IPS DF 4.7 (cell line): ENCODE measurements at regions not wholly inside any gene's neighbourhood (a gene's known extent, or its start where the extent isn't known, plus 50 kb on each side); places are given as distances from the start of the nearest gene placed in this dataset.
"Not testable (repeated sequence)": the region's sequence is repeated elsewhere in the genome, so short reads cannot be mapped to it uniquely, and the experiment has no call there.

Source experiments
- DNase-seq: peaks from one replicate; pipeline ENCODE4 v3.0.0-alpha.2; 2013; ENCODE audit warnings: low spot score; ENCODE audit errors: extremely low read depth

DNA sequence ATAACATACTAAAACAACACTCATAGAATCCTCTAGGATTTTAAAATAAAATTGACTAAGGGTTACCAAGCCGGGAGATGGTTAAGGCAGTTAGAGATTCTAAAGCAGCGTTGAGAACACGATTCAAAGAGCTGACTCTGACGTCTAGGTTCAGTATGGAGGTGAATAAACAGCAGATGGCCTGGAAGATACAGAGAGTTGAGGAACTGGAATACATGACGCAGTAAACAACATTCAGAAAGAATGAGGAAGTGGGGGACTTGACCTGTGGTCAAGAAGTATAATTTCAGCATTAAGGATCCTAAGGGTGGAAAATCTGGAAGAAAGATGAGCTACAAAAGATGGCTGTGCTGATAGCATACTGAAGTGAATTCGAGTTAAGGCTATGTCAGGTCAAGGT is 172.5 kb upstream of the NBPF9 start:
- not testable (repeated sequence) for DNase-seq

DNA sequence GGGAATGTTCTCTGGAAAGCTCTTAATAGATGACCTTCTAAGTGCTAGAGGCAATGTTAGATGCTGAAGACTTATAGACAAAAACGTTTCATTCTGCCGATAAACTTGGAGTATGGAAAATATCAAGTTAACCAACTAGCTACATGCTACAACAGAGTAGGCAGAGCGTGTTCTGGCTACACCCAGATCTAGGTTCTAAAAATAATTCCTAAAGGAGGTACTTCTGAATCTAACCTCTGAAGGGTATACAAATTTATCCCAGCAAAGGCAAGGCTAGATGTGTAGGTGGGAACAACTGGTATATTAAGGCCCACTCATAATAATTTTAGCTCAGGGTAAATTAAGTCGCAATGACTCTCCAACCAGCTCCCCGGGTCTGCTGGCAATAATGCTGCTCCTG is 173.1 kb upstream of the NBPF9 start:
- DNase-seq = not testable (repeated sequence)

DNA sequence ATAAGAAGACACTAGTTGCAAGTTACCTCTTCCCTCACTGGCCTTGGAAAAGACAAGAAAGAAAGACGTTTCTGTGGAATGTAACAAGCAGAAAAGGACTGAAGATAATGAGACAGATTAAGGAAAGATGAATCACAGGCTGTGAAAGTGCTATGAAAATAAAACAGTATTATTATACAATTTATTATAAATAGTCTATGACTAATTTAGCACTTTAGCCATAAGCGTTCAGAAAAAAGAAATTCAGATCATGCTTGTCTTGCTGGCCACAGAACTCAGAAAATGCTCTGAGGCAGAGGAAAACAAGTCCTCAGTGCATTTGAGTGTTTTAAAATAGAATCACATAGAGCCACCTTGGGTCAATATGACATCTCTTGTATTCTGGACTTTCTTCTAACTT is 174.8 kb upstream of the NBPF9 start:
- DNase-seq = not testable (repeated sequence)

DNA sequence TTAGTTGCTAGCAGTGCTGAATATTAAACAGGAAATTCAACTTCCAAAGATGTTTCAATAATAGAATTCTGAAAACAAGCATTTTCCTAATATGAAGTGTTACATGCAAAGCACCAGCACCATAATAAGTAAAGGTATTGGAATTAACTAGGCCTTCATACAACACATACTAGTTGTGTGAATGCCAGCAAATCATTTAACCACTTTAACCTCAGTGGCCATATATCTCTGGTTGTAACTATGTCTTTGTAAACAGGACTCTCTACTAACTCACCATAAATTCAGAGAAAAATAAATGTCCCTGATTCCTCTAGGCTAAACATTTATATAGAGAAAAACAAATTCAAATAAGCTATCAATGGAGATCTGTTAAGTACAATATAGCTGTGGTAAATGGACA is 175.7 kb upstream of the NBPF9 start:
- DNase-seq = not testable (repeated sequence)

DNA sequence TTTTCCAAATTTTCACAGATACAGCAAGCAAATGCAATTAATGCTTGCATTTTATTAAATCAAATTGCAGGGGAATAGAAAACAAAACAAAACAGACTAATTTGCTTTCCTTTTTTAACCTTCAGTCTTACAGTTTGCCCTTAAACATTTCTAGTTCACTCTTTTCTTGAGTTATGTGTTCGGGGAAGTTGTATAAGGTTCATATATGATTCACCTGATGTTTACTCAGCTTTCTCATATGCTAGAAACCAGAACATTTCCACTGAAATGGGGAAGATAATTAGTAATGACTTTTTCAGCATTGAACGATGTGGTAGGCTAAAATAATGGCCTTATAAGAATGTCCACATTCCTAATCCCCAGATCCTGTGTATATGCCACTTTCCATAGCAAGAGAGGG is 176.2 kb upstream of the NBPF9 start:
- not testable (repeated sequence) for DNase-seq

DNA sequence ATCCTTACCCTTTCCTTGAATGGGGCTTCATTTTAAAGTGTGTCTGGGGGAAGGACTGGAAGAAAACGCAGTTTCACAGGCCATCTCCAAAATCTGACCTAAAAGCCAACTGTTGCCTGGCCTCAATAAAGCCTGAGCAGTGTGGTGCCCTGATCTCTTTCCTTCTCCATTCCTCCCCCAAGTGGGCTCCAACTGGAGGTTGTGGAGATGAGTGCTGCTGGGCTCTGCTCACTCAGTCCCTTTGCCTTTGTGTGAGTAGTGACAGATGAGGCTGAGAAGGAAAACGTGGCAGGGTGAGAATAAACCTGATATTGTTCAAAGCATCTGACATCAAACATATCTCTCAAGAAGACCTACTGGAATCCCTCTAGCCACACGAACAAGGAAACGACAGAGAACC is 181.4 kb upstream of the NBPF9 start:
- DNase-seq = not testable (repeated sequence)

DNA sequence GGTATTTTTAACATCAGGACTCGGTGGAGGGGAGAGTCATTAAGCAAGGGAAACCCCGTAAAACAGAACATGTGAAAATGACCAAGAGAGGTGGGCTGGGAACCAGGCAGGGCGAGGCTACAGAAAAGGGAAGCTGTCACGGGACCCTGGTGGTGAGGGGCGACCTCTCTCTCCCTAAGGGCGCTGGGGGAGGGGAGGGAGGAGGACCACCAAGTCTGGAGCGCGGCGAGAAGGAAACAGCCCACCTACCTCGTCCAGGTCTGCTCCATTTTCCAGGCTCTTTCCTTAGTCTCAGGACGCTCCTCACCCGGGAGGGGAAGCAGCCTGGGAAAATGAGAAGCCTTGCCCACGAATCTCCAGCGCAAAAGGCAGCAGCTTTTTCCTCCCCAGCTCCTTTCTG is 181.9 kb upstream of the NBPF9 start:
- not testable (repeated sequence) for DNase-seq

DNA sequence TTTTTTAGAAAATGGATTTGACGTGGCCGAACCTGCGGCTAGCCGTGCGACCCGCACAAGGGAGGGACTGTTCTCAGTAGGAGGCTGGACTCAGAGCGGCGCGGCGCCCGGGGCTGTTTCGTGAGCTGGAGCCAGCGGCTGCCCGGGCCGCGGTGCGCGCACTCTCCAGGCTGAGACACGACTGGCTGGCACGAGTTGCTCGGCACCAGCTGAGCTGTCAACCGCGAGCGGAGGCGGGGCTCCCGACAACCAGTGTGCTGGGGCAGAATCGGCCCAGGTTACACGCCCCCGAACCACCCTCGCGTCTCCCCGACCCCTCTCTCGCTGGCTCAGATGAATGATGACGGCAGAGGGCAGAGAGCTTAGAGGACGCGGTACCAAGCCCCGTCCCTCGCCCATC is 182.3 kb upstream of the NBPF9 start:
- not testable (repeated sequence) for DNase-seq

DNA sequence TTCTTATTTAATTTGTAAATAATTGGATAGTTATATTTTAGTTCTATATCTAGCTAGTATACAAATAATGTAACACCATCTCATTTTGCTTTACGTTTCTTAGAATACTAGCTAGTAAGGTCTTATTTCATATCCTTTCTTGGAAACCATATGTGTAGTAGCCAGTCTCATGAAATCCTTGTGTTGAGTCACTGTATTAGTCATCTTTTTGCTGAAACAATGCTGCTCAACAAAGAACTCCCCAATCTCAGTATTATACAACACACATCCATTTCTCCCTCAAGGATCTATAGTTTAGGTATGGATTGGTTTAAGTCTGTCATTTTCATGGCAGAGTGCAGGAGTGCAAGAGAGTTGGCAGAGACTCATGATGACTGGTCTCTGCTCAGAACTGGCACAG is 185.2 kb upstream of the NBPF9 start:
- DNase-seq = not testable (repeated sequence)

DNA sequence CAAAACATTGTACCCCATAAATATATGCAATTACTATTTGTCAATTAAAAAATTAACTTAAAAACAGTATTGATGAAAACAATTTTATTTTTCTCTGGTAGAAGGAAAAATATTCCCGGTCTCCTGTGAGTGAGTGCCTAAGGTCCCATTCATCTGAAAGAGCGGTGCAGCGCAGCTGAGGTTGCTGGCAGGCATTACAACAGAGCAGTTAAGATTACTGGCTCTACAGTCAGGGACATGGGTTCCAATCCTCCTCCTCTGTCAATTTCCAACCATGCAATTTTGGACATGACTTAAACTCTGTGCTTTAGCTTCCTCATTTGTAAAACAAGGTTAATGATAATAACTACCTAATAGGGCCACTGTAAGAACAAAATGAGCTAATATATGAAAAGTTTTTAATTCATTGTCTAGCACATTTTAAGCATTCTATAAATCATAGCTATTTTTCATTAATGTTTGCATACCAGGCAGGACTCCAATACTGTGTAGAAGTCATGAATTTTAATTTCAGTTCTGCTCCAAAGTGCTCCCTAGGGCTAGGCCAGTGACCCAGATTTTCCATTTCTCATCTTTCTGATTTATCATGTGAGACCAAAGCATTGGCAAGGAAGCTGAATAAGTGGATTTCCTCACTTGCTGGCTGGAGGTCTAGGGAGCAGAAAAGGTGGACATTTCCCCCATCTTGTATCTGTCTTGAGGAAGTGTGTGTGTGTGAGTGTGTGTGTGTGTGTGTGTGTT is 174.2 kb upstream of the NBPF19 start:
- DNase-seq = not testable (repeated sequence)

DNA sequence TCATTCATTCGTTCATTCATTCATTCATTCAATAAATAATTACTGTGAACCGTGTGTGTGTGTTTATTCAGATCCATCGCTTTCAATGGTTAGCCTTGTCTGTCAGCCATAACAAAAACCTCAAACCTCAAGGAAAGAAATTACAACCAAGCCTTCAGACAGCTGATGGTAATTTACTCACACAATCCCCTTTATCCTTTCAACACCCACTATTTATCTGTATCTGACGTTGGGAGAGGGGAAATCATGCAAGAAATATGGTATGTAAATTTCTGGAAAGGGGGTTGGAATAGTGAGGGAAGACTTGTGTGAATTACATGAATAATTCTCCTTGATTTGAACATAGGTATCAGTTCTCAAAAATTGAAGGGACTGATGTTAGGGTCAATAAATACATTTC is 173.6 kb upstream of the NBPF19 start:
- not testable (repeated sequence) for DNase-seq

DNA sequence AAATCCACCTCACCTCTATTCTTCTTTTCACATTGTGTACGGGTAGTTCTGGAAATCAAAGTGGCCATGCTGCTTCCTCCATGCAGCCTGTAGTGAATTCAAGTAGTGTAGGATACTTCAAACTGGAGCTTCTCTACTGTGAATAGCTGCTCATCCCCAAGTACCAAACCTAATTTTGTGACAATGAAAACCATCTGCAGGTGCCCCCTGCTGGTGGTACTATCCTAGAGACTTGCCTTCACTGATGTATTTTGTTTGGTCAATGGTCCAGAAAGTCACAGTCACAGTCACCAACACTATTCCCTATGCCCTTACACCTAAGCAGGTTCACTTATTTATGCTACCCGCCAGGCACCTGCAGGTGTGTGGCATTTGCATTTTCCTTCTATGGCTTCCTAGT is 170.0 kb upstream of the NBPF19 start:
- DNase-seq = not testable (repeated sequence)

DNA sequence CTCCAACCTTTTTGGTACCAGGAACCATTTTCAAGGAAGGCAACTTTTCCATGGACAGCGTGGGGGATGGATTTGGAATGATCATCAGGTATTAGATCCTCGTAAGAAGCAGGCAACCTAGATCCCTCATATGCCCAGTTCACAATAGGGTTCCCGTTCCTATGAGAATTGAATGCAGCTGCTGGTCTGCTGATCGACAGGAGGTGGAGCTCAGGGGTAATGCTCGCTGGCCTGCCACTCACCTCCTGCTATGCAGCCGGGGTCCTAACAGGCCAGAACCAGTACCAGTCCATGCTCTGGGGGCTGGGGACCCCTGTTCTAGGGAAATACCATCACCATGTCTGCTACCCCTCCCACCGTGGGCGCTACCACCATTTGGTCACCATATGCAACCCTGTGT is 167.2 kb upstream of the NBPF19 start:
- not testable (repeated sequence) for DNase-seq

DNA sequence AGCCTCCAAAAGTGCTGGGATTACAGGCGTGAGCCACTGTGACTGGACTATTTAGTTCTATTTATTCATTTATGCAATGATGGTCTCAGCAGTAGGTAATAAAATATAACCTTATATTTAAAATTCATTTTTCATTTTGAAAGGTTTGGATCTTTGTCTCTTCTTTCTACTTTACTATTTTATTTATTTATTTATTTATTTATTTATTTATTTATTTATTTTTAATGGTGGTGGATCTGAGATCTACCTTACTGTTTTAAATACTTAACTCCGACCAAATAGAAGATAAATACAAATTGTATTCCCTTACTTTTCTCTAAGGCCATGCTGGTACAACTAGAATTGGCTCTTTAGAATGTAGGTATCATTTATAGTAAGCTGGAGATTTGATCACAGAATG is 159.9 kb upstream of the NBPF19 start:
- DNase-seq = not testable (repeated sequence)

DNA sequence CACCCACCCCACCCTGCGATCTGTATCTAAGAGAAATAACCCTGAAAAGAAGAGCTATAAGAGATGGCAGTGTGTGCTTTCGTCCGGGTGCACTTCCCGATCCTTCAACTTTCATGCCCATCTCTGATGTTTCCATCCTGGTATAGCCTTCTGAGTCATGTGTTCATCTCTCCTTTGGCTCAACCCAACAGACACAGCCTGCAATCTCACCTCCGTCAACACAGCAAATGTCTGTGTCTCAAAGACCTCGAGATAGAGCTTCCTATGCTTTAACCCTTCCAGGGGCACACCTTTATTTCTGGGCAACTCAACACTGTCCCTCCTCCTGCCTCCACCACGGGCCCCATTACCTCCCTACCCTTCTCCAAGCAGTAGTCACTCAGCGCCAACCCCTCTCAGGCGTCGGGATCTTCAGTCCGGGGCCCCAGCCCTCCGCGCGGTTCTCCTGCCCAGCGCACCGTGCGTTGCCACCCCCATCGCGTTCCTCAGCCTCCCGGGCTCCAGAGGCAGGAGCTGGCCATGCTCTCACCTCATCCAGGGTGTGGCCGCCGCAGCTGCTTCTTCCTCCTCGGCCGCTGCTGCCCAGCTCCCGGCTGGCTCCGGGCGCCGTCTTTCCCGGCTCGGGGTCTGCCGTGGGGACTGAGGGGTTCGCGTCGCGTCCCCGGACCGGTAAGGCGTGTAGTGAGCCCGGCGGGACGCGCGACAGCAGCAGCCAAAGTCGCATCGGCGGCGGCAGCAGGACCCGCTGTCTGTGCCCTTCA is 153.7 kb upstream of the NBPF19 start:
- DNase-seq = not testable (repeated sequence)

DNA sequence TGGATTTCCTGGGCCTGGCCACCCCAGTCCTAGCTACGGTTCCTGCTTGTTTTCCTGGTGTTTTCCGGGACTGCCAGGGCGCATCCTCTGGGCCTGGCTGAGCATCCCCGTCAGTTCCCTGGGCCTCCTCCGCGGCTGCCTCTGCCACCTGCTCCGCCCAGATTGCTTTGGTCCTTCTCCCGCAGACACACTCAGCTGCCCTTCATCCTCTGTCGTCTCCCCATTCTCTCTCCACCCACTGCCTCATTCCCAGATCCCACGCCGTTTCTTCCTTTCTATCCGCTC is 153.2 kb upstream of the NBPF19 start:
- DNase-seq = not testable (repeated sequence)

DNA sequence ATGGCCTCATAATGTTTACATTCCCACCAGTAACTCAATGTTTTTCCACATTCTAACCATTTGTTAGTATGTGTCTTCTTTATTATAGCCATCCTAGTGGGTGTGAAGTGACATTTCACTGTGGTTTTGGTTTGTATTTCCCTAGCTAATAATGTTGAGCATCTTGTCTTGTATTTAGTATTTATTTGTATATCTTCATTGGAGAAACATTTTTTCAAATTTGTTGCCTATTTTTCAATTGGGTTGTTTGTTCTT is 144.8 kb upstream of the NBPF19 start:
- not testable (repeated sequence) for DNase-seq

DNA sequence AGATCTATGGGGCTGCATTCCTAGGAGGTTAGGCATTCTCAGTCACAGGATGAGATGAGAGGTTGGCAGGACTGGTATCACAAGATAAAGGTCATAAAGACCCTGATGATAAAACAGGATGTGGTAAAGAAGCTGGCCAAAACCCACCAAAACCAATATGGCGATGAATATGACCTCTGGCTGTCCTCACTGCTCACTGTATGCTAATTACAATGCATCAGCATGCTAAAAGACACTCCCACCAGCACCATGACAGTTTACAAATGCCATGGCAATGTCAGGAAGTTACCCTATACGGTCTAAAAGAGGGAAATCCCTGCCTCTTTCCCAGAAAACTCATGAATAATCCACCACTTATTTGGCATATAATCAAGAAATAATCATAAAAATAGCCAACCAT is 138.8 kb upstream of the NBPF19 start:
- not testable (repeated sequence) for DNase-seq

DNA sequence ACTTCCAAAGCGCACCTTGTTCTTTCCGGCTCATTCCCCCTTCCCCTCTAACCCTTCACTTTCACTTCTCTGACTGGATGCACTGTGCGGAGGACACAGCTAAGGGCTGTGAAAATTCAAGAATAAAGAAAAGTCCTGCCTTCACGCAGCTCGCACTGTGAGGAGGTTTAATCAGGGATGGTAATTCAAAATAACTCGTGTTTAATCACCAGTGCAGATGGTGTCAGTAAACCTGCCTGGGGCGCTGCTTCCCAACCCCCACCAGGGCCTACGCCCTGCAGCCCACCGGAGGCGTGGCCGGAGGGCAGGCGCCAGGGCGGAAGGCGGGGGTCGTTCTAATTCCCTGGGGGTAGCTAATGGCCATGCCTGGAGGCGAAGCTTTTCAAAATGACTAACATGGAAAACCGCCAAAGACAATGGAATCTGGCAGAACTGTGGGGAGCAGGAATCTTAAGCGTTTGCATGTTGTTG is 136.6 kb upstream of the NBPF19 start:
- not testable (repeated sequence) for DNase-seq

DNA sequence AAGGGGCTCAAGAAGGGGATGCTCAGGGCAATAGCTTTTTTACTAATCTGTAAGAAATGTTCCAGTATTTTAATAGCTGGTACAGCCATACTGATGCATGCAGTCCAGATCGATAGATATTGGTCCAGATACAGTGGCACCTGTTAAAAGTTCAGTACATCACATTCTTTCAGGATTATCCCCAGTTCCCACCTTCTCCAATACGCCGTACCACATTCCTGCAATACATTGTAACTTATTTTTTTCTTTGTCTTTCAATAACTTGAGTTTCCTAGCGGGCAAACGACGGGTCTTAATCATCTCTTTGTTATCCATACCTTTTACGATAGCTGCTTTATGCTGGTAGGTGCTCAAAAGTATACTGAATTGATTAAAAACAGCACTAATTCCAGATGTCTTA is 136.1 kb upstream of the NBPF19 start:
- not testable (repeated sequence) for DNase-seq

DNA sequence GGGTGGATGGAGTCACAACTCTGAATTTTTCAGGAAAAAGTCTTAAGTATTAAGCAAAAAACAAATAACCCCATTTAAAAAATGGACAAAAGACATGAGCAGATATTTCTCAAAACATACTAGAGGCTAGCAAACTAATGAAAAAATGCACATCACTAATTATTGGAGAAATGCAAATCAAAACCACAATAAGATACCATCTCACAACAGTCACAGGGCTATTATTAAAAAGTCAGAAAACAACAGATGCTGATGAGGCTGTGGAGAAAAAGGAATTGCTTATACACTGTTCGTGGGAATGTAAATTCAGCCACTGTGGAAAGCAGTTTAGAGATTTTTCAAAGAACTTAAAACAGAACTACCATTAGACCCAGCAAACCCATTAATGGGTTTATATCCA is 125.4 kb upstream of the NBPF19 start:
- DNase-seq = not testable (repeated sequence)

DNA sequence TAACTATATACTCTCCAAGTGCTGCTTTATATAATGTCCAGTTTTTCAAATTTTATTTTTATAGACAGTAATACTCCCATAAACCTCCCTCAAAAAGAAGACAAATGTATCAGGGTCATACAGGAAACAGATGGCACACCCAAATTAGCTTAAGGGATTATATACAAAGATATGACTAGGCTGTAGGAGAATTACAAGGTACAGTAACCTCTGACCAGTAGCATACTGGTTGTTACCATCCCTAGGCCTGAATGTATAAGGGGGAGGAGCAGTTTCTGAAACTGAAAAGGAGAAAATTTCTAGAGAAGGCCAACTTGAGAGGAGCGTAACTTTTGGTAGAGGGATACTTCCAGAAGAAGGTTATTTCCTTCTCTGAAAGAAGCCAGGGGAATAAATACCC is 122.6 kb upstream of the NBPF19 start:
- not testable (repeated sequence) for DNase-seq

DNA sequence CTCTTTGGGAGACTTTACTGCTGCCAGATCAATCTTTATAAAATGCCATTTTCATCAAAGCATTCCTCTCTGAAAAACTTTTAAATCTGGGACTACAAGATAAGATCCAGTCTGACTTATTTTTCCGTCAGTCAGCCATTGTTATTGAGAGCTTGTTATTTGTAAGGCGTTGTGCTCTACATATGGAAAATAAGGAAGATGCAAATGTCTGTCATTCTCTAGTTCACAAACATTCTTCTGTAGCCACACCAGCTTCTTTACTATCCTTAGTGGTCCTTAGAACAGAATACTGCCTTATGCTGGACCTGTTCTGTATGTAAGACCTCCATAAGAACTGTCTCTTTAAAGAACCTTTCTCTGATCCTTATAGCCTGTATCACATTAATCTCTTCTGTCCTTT is 120.3 kb upstream of the NBPF19 start:
- not testable (repeated sequence) for DNase-seq
